Heart right ventricle (tissue), 16 donors: ENCODE measurements at regions not wholly inside any gene's neighbourhood (a gene's known extent, or its start where the extent isn't known, plus 50 kb on each side); places are given as distances from the start of the nearest gene placed in this dataset.

Experiments
- ATAC-seq, 8 donors: fragments of 200-7000 bp; cut with Tn5 transposase; one replicate each; pipeline ENCODE4 v1.9.1; 2020; ENCODE audit warnings: mild to moderate bottlenecking in 8 of 8, moderate library complexity in 8 of 8, moderate number of reproducible peaks in 1 of 8
- DNase-seq, 2 donors: peaks; one replicate each; pipeline ENCODE4 v3.0.0-alpha.2; 2020
- H3K27ac ChIP-seq, 10 donors: fragments of 200-600 bp; sonication (generic) in 2 of 10; one replicate each; pipeline versions ENCODE4 v1.5.0 to v1.8.0; 2020 to 2022; ENCODE audit warnings: mild to moderate bottlenecking in 3 of 10
- H3K27me3 ChIP-seq, 7 donors: fragments of 200-600 bp; one replicate each; pipeline ENCODE4 v1.8.0; 2021 to 2022; ENCODE audit warnings: mild to moderate bottlenecking in 2 of 7
- H3K36me3 ChIP-seq, 9 donors: fragments of 200-600 bp; sonication (generic) in 1 of 9; one replicate each; pipeline versions ENCODE4 v1.5.0 to v1.8.0; 2020 to 2022; ENCODE audit warnings: mild to moderate bottlenecking in 2 of 9
- H3K4me1 ChIP-seq, 9 donors: fragments of 200-600 bp; sonication (generic) in 1 of 9; one replicate each; pipeline versions ENCODE4 v1.5.0 to v1.8.0; 2020 to 2022; ENCODE audit warnings: mild to moderate bottlenecking in 4 of 9
- H3K4me3 ChIP-seq, 10 donors: fragments of 200-600 bp; sonication (generic) in 2 of 10; one replicate each; pipeline versions ENCODE4 v1.5.0 to v1.8.0; 2020 to 2022; ENCODE audit warnings: mild to moderate bottlenecking in 7 of 10, moderate library complexity in 2 of 10
- H3K9me3 ChIP-seq, 11 donors: fragments of 200-600 bp in 10 of 11; sonication (generic) in 2 of 11; one replicate each; pipeline versions ENCODE4 v1.5.0 to v1.8.0; 2013 to 2022; ENCODE audit warnings: mild to moderate bottlenecking in 2 of 11, control low read depth in 1 of 11, moderate library complexity in 1 of 11
- WGBS, 2 donors: extraction: QIAGEN DNeasy Blood & Tissue Kit; methylation state at CpG; one replicate each; pipeline ENCODE4 v1.1.7; 2013; ENCODE audit warnings: inconsistent platforms in 1 of 2; 5-methylcytosine and 5-hydroxymethylcytosine counted together
- intact Hi-C, 10 donors: fragments of 100-400 bp; cut with DNase I; formaldehyde crosslinking; loops; one replicate each; pipeline versions ENCODE4 v1.11.1 to v1.14.2; 2022
- TF ChIP-seq, protein P1 (sequence below), 9 donors: fragments of 200-600 bp; sonication (generic) in 2 of 9; IDR thresholded peaks; one replicate each; pipeline versions ENCODE4 v1.5.0 to v1.8.0; 2021 to 2022; ENCODE audit warnings: antibody characterized with exemption in 9 of 9, mild to moderate bottlenecking in 5 of 9, moderate library complexity in 1 of 9
- donor health status: Arrhythmogenic right ventricular cardiomyopathy.
- donor health status: ischemic (EF 13 %, LVEDD 7.1; RV severe dilation, severe dysfunction).
- donor health status: healthy with polysubstance abuse.
- donor health status: DM: no; HTN: yes; CAD: no.
- donor health status: DM: no; HTN: no; CAD: no.
- donor health status: ischemic (EF 25% LVEDD 6.9; RV normal size, moderate dysfunction).
- donor health status: ischemic (EF 25% LVEDD 5.7; RV mildly dilated, moderate dysfunction).
- donor health status: healthy.
- donor health status: DM: yes; HTN: yes; CAD: no.
- donor health status: Ischemic cardiomyopathy.
- donor health status: ischemic (EF 35%, LVEDD 5.7; RV mildly dilated, moderate dysfunction).
- donor health status: nonischemic (EF 11% LVEDD 7.7; RV severe dilation, severe dysfunction).
- donor health status: DM: yes; HTN: yes; CAD: no.
- donor health status: PGD.
- donor health status: ischemic (EF 29% LVEDD 5.4; RV normal size, mild dysfunction).
- donor health status: nonischemic (EF 23%, LVEDD 6.1; RV moderate dilation, normal function).

DNA sequence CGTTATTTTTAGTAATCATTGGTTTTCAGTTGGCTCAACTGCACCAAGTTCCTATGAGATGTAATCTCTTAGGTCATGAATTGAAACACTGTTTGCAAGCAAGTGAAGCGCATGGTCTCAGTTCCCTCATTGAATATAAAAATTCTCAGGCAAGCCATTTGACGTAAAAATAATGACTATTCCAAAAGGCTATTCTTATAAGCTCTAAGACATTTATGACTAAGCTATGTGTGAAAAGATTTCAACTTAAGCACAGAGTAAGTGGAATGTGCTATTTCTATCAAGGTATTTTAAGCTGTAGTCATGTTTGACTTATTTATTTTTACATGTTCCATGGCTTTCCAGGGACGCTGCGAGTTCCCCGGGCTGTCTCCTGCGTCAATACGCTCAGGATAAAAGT is 248.5 kb downstream of the THBS2 start:
- TF ChIP-seq, protein P1, sequence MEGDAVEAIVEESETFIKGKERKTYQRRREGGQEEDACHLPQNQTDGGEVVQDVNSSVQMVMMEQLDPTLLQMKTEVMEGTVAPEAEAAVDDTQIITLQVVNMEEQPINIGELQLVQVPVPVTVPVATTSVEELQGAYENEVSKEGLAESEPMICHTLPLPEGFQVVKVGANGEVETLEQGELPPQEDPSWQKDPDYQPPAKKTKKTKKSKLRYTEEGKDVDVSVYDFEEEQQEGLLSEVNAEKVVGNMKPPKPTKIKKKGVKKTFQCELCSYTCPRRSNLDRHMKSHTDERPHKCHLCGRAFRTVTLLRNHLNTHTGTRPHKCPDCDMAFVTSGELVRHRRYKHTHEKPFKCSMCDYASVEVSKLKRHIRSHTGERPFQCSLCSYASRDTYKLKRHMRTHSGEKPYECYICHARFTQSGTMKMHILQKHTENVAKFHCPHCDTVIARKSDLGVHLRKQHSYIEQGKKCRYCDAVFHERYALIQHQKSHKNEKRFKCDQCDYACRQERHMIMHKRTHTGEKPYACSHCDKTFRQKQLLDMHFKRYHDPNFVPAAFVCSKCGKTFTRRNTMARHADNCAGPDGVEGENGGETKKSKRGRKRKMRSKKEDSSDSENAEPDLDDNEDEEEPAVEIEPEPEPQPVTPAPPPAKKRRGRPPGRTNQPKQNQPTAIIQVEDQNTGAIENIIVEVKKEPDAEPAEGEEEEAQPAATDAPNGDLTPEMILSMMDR (IDR thresholded peaks at IDR 0.05) = no peak
- ATAC-seq (no peak), DNase-seq (no peak)
- peaks cover 0 to 12% (median 0%) of the 10 kb centered on the region in 7 donors for H3K27me3 ChIP-seq
- H3K27ac ChIP-seq = no peak overlapping the region
- H3K4me1 ChIP-seq = no peaks in the 10 kb centered on the region
- intact Hi-C loops = no loop called here
- no peak overlapping the region for H3K4me3 ChIP-seq
- WGBS, 2 donors = 75 to 84% methylated on average over 8 of the region's 8 CpGs
- peaks cover 0 to 10% (median 0%) of the 10 kb centered on the region in 11 donors for H3K9me3 ChIP-seq
- no peaks in the 10 kb centered on the region for H3K36me3 ChIP-seq

DNA sequence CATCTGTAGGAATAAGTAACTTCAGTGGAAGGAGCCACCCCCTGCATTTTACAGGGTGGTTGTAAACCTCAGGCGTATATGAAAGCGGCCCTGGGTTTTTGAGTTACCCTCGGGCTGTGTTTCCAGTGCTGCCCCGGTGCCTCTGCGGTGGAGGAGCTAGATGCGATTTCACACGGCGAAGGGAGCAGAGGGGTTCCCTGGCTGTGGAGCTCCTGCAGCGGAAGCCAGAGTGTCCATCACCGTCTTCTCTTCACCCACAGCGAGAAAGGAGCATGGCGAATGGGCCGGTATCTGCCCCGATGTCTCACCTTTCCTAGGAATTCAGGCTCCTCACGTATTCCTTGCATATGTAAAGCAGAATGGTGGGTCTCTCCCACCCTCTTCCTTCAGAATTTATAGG is 253.6 kb downstream of the THBS2 start:
- H3K4me3 ChIP-seq = no peak overlapping the region
- no peak overlapping the region for H3K27ac ChIP-seq
- 92 to 94% methylated on average over 15 of the region's 15 CpGs for WGBS, 2 donors
- no peak for ATAC-seq
- no peak for DNase-seq
- H3K4me1 ChIP-seq = no peaks in the 10 kb centered on the region
- TF ChIP-seq, protein P1 (IDR thresholded peaks at IDR 0.05) = no peak
- H3K27me3 ChIP-seq = peaks cover 0 to 14% (median 0%) of the 10 kb centered on the region in 7 donors
- peaks cover 0 to 10% (median 0%) of the 10 kb centered on the region in 11 donors for H3K9me3 ChIP-seq
- intact Hi-C loops = no loop called here
- no peaks in the 10 kb centered on the region for H3K36me3 ChIP-seq

DNA sequence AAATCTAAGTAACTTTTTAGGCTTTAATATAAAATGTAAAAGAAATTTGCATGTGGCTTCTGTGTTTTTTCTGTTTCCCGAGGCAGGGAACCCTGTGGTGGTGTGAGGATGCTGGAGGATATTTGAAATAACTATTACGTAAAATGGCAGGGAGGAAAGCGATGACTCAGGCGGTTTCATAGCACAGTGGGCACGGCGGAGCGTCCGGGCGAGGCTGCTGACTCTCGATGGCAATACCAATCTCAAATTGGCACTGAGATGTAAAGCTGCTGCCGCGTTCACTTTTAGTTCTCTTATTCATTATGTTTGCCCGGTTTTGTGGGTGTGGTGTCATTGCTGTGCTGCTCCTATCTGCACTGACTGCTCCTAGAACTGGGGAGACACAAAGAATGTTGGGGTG is 254.3 kb downstream of the THBS2 start:
- Histone ChIP-seq H3K27me3 (peaks cover 0 to 14% (median 0%) of the 10 kb centered on the region in 7 donors), H3K9me3 (peaks cover 0 to 10% (median 0%) of the 10 kb centered on the region in 11 donors), H3K27ac (no peak overlapping the region), H3K36me3 (no peaks in the 10 kb centered on the region), H3K4me1 (no peaks in the 10 kb centered on the region), H3K4me3 (no peak overlapping the region)
- intact Hi-C loops = no loop called here
- WGBS, 2 donors = 92% methylated on average over 13 of the region's 13 CpGs
- DNase-seq (no peak), ATAC-seq (no peak)
- TF ChIP-seq, protein P1 (IDR thresholded peaks at IDR 0.05) = no peak

DNA sequence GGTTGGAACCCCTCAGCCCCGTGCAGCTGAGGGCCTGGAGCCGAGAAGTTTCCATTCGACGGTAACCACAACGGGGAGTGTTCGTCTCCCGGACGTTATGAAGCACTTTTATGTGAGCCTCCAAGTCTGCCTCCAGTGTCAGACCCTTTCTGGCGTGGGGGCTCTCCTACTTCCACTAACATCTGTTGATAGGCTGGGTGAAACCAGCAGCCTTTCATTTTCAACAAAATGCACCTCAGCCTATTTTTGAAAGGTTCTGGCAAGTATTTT is 257.4 kb downstream of the THBS2 start:
- H3K4me1 ChIP-seq = no peaks in the 10 kb centered on the region
- no peak for DNase-seq
- H3K4me3 ChIP-seq = no peak overlapping the region
- H3K9me3 ChIP-seq = no peaks in the 10 kb centered on the region
- H3K27me3 ChIP-seq = peaks cover 0 to 13% (median 0%) of the 10 kb centered on the region in 7 donors
- intact Hi-C loops = no loop called here
- 84 to 90% methylated on average over 9 of the region's 9 CpGs for WGBS, 2 donors
- no peaks in the 10 kb centered on the region for H3K36me3 ChIP-seq
- TF ChIP-seq, protein P1 (IDR thresholded peaks at IDR 0.05) = no peak
- ATAC-seq = no peak
- no peak overlapping the region for H3K27ac ChIP-seq
